Fibroblast of the aortic adventitia (primary cell): ENCODE measurements at regions not wholly inside any gene's neighbourhood (a gene's known extent, or its start where the extent isn't known, plus 50 kb on each side); places are given as distances from the start of the nearest gene placed in this dataset.

ENCODE experiments used
- DNase-seq: peaks from one replicate; pipeline ENCODE4 v3.0.0-alpha.2; 2010; ENCODE audit warnings: low read depth
- H3K4me3 ChIP-seq: 2 replicates; pipeline ENCODE4 v1.5.1; 2011; ENCODE audit warnings: low read depth, mild to moderate bottlenecking, control low read depth, low read length, moderate library complexity
- TF ChIP-seq, protein P1 (sequence below): IDR thresholded peaks from 2 replicates; pipeline ENCODE4 v1.5.1; 2011; ENCODE audit warnings: mild to moderate bottlenecking, low read length, control low read depth, inconsistent platforms; ENCODE audit not compliant: insufficient read depth

DNA sequence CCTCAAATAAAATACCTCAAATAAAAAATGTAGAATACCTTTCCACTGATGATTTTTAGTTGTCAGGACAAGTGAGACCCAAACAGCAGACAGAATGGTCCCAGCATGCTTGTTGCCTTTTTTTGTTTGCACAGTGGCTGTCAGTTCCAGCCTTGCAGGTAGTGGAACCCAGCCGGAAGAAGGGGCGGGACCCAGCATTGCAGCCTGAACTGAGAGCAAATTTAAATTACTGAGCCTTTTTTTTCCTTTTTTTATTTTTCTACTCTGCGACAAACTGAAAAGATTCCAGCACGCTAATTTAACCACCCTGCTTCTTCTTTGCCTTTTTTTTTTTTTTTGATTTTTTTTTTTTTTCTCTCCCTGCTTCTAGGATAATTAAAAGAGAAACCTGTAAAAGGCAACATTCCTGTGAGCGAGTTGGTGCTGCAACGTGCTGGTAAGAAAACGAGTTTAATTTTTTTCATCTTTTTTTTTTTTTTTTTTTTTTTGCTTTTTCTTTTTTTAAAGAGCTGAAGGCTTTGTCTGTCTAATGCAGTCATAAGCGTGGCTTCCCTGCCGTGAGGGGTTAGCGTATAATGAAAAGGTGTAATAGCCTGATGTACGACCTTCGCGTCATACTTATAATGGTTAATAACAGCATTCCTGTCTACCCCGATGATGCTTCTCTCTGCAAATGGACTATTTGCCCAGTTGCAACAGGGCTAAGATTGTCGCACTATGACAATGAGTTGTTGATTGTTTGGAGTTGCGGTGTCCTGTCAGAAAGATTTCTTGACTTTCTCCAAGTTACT is 555.3 kb upstream of the CELF2 start:
- H3K4me3 ChIP-seq = no peak overlapping the region
- DNase-seq = no peak
- TF ChIP-seq, protein P1, sequence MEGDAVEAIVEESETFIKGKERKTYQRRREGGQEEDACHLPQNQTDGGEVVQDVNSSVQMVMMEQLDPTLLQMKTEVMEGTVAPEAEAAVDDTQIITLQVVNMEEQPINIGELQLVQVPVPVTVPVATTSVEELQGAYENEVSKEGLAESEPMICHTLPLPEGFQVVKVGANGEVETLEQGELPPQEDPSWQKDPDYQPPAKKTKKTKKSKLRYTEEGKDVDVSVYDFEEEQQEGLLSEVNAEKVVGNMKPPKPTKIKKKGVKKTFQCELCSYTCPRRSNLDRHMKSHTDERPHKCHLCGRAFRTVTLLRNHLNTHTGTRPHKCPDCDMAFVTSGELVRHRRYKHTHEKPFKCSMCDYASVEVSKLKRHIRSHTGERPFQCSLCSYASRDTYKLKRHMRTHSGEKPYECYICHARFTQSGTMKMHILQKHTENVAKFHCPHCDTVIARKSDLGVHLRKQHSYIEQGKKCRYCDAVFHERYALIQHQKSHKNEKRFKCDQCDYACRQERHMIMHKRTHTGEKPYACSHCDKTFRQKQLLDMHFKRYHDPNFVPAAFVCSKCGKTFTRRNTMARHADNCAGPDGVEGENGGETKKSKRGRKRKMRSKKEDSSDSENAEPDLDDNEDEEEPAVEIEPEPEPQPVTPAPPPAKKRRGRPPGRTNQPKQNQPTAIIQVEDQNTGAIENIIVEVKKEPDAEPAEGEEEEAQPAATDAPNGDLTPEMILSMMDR = no peak

- TF ChIP-seq, protein P1 = no peak
- DNase-seq = no peak
- no peak overlapping the region for H3K4me3 ChIP-seq
These were observed 545.9 kb upstream of the CELF2 start for GRCh38 chr10:10471758-10472157.

DNA sequence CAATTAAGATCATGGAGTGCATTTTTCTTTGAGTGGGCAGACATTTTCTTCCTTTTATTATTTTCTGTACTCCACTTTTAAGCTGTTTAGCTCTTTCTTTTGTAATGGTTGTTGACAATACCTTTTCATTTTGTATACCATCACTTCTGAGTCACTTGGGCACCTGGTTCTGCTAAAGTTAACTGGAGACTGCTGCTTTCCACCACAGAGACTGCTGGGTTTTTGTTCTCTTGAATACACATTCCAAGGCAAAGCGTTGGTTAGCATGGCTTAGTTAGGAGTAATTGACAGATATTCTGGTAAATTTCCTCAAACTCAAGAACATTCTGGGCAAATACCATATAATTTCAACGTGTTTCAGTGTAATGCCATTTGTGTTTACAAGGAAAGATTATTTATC is 541.9 kb upstream of the CELF2 start:
- H3K4me3 ChIP-seq = no peak overlapping the region
- TF ChIP-seq, protein P1 = no peak

DNA sequence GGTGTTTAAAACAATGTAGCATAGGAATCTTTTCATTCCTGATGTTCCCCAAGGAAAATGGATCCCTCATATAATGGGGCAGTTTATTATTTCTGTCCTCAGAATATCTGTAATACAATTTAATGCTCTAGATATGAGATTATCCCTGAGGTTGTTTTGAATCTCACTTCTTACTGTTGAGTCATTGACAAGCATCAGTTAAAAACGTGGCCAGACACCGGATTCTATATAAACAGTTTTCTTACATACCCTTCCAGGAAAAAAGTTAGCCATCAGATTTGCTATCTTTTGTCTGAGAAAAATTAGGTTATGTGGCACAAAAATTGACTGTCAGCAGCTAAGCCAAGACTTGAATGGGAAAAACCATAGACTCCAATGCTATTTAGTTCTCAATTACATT is 539.8 kb upstream of the CELF2 start:
- H3K4me3 ChIP-seq = no peak overlapping the region
- no peak for DNase-seq
- TF ChIP-seq, protein P1 = no peak

More for the DNA sequence above, 541.9 kb upstream of the CELF2 start:
- no peak for DNase-seq

GRCh38 chr10:10479465-10479864 is 538.2 kb upstream of the CELF2 start:
- TF ChIP-seq, protein P1 = no peak
- no peak for DNase-seq
- H3K4me3 ChIP-seq = no peak overlapping the region

DNA sequence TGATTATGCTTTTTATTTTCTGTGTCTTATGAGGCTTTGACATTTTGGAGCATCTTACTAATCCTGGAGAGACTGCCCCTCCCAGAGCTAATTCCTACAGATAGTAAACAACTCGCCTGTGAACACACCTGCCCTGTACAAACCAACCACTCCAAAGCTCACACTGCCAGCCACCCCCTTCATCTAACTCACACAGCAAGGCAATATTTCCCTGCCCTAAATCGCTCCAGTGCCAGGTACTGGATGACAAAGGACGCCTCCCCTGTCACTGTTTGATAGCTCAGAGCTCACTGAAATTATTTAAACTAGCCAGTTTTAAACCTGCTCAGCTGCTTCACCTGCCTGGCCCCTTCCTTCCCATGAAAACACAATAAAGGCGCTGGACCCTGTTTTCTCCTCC is 535.1 kb upstream of the CELF2 start:
- DNase-seq = no peak
- H3K4me3 ChIP-seq = no peak overlapping the region
- TF ChIP-seq, protein P1 = no peak

GRCh38 chr10:10489076-10489475 is 528.6 kb upstream of the CELF2 start:
- no peak for DNase-seq
- TF ChIP-seq, protein P1 = no peak
- H3K4me3 ChIP-seq = no peak overlapping the region
